ENCODE measurements at regions not wholly inside any gene's neighbourhood (a gene's known extent, or its start where the extent isn't known, plus 50 kb on each side); places are given as distances from the start of the nearest gene placed in this dataset.

DNA sequence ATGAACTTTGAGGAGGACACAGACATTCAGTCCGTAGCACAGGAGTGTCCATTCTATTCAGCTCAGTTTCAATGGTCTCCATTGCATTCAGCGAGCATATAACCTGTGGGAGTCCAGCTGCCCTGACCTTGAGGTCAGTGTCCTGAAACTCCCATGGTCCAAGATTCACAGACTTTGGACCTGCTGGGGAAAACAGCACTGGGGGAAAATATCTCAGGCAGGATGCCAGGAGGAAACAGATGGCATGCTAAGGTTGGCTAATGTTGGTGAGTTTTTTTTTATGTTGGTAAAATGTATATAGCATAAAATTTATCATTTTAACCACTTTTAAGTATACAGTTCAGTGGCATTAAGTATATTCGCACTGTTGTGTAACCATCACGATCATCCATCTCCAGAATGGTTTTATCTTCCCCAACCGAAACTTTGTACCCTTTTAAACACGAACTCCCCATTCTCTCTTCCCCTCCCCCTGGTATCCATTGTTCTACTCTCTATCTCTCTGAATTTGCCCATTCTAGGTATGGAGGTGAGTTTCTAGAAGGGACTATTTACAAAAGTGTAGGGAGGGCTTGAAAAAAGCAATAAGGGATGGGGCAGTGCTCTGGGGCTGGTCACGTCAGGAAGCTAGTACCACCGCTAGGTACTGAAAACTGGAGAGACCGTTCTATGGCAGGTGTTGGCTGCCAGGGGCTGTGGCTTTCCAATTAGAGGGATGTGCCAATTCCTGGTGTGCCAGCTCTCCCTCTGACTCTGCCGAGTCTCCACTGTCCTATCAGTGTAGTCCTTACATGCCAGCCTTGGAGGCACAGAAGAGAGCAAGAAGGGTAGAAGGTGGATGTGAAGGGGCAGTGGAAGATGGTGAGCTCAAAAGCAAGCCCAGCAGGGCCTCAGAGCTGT is 85.3 kb downstream of the FOXD2 start:
- Histone ChIP-seq H3K4me3 (no peak overlapping the region), H3K27ac (no peak overlapping the region)
- TF ChIP-seq, protein P1, sequence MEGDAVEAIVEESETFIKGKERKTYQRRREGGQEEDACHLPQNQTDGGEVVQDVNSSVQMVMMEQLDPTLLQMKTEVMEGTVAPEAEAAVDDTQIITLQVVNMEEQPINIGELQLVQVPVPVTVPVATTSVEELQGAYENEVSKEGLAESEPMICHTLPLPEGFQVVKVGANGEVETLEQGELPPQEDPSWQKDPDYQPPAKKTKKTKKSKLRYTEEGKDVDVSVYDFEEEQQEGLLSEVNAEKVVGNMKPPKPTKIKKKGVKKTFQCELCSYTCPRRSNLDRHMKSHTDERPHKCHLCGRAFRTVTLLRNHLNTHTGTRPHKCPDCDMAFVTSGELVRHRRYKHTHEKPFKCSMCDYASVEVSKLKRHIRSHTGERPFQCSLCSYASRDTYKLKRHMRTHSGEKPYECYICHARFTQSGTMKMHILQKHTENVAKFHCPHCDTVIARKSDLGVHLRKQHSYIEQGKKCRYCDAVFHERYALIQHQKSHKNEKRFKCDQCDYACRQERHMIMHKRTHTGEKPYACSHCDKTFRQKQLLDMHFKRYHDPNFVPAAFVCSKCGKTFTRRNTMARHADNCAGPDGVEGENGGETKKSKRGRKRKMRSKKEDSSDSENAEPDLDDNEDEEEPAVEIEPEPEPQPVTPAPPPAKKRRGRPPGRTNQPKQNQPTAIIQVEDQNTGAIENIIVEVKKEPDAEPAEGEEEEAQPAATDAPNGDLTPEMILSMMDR (IDR thresholded peaks at IDR 0.05): no peak
- peak; percentile 36 for DNase-seq (ENCODE audit: low spot score)

DNA sequence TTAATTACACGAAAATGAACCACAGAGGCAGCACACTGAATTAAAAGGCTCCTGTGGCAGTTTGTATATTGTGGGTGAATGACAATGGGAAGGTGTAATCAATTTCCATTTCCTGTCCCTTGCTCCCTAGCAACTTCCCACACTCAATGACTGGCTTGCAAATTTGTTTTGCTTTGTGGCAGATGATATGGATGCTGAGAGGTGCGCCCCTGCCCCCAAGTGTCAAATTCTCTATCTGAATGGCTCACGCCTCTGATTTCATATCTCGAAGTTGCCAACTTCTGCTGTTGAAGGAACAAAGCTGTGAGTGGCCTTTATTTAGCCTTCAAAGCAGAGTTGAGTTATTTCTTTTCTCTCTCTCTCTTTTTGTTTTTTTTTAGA is 86.0 kb downstream of the FOXD2 start:
- Histone ChIP-seq H3K4me3 (no peak overlapping the region), H3K27ac (no peak overlapping the region)
- TF ChIP-seq, protein P1 (IDR thresholded peaks at IDR 0.05): no peak
- no peak for DNase-seq (ENCODE audit: low spot score)

DNA sequence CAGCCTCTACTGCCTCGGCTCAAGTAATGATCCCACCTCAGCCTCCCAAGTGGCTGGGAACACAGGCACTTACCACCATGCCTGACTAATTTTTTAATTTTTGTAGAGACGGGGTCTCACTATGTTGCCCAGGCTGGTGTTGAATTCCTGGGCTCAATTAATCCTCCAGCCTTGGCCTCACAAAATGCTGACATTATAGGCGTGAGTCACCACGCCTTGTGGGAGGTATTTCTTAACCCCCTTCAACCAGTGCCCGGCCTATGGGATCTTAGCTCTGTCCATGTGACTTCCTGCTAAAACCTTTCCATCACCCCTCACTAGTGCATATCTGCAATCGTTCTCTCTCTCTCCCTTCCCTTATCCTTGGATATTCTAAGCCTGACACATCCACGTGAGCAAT is 86.4 kb downstream of the FOXD2 start:
- no peak for DNase-seq (ENCODE audit: low spot score)
- no peak overlapping the region for H3K27ac ChIP-seq
- H3K4me3 ChIP-seq: no peak overlapping the region
- TF ChIP-seq, protein P1 (IDR thresholded peaks at IDR 0.05): no peak

DNA sequence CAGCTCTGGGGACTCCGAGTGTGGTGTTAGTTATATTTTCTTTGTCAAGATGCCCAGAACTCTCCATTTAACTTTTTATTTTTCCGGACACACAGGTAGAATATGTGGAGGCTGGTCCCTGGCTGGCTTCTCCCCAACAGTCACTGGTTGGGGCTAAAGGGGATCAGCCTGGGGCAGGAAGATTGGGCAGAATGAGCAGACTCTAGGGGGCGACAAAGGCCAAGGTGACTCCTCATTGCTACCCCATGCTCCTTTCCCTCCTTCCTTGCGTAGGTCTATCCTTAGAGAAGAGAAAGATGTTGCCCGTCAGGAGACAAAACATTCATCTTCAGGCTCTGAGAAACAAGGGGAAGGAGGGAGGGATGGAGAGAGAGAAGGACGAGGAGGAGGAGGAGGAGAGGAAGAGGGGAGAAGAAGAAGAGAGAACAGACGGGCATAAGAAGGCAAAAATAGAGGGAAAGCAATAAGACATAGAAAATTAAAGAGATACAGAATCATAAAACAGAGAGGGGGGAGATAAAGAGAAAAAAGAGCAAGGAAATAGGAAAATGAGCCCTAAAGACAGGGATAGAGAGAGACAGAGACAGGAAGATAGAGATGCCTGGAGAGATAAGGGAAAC is 89.9 kb downstream of the FOXD2 start:
- no peak overlapping the region for H3K4me3 ChIP-seq
- DNase-seq (ENCODE audit: low spot score): no peak
- H3K27ac ChIP-seq: no peak overlapping the region
- TF ChIP-seq, protein P1 (IDR thresholded peaks at IDR 0.05): no peak

DNA sequence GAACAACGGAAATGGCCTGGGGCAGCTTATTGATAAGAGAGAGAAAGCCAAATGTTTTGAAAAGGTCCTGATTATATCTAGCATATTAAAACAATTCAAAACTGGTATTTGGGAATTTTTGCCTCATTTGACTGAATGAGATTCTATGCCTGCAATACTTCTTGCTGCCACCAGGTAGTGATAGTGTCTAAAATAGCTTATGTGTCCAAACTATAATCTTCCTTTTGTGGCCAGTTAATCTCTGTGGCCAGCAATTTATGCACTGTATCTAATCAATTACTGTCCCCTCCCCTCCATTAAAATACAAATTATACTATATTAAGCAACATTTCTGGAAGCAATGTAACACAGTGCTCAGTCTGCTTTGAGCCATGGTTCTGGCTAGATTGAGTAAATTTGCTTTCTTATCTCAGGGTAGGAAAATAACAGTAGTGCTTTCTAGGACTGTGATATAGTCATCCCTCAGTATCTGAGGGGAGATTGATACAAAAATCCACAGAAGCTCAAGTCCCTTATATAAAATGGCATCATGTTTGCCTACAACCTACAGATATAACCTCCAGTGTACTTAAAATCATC is 91.8 kb downstream of the FOXD2 start:
- no peak overlapping the region for H3K4me3 ChIP-seq
- TF ChIP-seq, protein P1 (IDR thresholded peaks at IDR 0.05): no peak
- no peak for DNase-seq (ENCODE audit: low spot score)
- no peak overlapping the region for H3K27ac ChIP-seq

DNA sequence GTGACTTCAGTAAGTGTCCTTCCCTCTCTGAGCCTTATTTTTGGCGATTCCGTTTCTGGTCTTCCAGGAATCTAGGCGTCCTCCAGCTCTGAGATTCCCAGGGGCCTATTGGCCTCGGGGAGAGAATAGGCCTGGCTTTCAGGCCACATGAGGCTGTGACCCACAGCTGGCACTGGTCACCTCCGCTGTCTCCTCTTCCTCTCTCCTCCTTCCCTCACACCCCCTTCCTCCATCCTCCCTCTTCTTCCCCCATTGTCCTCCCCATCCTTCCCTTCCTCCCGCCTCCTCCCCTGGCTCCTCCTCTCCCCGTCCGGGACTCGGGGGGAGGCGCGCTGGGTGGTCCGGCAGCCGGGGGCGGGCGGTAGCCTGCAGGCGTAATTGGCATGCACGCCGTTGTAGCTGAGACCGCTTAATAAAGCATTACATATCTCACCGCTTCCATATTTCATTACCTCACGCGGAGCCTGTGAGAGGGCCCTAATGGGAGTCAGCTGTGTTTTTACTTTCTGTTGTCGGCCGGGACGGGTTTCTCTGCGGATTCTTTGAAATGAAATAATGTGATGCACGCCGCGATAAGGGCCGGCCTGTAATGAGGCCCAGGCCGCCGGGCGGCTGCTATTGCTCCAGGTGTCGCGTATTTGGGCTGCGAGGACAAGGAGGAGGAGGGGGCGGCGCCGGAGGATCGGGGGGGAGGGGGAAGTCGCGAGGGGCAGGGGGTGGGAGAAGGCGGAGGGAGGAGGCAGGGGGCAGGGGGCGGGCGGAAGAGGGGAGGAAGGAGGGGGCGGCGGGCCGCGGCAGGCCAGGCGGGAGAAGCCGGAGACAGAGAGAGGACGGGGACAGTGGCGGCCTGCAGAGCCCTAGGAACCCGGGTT is 95.3 kb downstream of the FOXD2 start:
- H3K27ac ChIP-seq: peak overlapping the region; percentile 68 to 79

More for the DNA sequence above, 95.3 kb downstream of the FOXD2 start:
- DNase-seq (ENCODE audit: low spot score): peak; percentile 78
- H3K4me3 ChIP-seq: peak overlapping the region; percentile 75
- TF ChIP-seq, protein P1 (IDR thresholded peaks at IDR 0.05): no peak

All from coronary artery (tissue), 2 donors.